Cerebellar cortex (tissue), 1 donor: ENCODE measurements at regions not wholly inside any gene's neighbourhood (a gene's known extent, or its start where the extent isn't known, plus 50 kb on each side); places are given as distances from the start of the nearest gene placed in this dataset.
"Not testable (repeated sequence)": the region's sequence is repeated elsewhere in the genome, so short reads cannot be mapped to it uniquely, and the experiment has no call there.

Source experiments
- DNase-seq: peaks from one replicate; pipeline ENCODE4 v3.0.0-alpha.2; 2015; ENCODE audit warnings: low spot score

DNA sequence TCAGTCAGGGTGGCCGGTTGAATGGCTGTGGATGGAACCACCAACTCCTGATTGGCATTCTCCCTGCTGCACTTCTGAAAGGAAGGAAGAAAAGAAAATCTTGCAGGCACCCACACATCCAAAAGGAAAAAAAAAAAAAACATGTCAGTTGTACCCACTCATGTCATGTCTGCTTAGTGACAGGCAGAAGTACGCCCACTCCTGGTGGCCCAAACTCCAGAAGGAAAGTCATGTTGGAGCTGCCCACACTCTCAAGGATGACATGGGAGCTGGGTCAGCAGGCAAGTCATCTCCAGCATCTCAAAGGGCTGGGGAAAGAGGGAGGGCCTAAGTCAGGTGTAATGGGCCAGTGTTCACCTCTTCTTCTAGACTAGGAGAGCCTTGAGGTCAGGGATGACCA lies 1079.1 kb downstream of the BCL11B start:
- DNase-seq: no peak

DNA sequence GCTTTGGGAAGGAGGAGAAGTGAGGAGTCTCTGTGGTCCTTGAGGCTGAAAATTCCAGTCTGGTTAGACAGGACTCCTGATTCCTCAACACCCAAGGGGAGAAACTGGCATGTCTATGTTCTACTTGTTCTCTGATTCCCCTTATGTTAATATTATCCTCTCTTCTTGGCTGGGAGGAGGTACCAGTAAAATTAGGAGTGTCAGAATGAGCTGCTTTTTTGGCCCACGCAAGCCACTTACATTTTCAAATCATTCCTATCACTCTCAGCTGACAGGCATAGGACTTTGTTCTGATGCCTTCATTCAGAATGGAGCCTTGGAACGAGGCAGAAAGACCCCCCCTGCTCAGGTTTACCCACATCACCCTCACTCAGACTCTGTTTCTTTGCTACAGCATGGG lies 1077.2 kb downstream of the BCL11B start:
- no peak for DNase-seq

DNA sequence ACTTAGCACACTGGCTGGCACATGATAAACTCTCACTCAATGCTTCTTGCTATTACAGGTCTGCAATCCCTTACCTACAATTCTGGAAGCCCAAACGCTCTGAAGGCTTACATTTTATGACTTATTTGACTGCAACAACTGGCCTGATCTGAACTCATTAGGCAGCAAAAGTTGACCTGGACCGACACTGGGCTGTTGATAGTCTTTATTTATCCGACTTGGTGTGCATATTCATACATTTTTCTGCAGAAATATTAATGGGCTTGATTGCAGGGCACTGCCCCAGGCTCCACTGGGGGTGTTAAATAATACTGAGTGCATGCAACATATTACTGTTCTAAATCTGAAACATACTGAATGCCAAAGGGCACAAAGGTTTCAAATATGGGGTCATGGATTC lies 1076.7 kb downstream of the BCL11B start:
- no peak for DNase-seq

DNA sequence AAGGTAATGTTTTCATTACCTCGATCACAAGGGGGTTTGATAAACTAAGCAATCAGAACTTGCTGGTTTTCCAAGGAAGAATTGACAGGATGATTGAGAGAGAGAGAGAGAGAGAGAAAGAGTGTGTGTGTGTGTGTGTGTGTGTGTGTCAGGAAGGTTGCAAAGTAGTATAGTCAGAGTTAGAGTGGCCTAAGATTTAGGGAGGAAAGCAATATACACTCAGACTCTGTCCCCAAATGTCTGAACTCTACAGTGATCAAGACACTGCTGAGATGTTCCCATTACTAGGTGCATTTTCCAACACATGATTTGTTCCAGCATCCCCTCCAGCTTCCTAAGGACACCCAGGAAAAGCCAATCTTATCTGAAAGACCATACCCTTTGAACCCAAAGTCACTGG lies 1074.1 kb downstream of the BCL11B start:
- no peak for DNase-seq

DNA sequence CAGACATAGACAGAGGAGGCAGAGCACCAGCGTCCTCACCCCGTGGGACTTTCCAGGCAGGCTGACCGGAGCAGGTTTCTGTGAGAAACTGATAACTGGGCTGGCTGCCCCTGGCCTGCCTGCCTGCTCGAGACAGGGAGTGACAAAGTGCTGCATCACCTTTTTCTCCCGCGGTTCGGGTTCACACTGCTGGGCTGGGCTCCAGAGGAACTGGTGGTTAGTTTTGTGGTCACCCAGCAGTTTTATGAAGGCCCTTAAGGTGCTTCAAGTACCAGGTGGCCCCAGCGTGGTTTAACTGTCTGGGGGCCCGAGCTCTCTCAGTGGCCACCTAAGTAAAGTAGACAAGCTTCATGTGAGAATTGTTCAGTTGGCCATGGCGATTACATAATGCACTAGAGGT lies 1073.6 kb downstream of the BCL11B start:
- no peak for DNase-seq

DNA sequence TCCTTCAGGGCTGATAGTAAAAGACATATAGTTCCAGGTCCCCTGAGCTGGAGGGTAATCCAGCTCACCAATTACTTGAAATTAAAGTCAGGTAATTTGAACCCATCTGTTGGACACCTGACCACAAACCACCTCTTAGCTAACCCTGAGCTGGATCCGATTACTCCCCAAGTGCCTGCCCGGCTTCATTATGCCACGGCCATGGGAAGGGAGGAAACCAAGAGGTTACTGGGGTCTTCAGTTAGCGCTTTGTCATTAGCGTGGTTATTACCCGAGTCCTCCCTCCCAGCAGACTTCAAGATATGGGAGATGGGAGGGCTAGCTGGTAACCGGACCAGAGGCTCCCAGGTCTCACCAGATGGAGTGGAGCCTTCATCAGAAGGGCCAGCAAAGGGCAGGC lies 1071.4 kb downstream of the BCL11B start:
- no peak for DNase-seq

DNA sequence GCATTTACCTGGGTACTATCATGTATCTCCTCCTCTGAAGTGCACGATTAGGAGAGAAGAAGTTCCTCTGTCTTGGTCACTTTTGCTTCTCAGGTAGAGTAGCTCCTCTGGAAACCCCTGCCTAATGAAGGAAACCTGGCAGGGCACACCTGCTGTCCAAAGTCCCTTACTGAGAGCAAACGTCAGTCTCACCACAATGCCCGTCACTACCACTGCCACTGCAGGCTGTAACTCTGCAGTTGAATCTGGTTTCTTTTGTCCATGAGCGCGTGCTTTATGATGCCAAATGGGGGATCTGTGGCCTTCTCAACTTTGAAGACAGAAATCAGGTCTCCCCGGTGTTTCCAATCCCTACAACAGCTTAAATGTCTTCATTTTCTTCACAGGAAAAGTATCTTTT lies 1068.6 kb downstream of the BCL11B start:
- no peak for DNase-seq

DNA sequence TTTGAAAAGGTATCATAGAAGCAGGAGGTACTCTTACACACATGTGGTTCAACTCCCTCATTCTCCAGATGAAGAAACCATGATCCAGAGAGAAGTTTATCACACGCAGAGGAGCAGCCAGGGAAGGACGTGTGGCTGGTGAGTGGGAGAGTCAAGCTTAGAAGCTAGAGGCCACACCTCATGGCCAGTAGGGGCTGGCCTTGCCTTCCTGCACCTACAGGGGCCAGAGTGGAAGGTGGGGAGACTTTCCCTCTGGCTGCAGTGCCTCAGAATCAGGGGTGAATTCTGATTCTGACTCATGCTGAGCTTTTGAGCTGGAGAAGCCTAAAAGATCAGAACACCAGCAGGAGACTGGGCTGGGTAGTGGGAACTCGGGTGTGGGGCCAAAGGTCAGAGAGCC lies 1067.9 kb downstream of the BCL11B start:
- DNase-seq: no peak

DNA sequence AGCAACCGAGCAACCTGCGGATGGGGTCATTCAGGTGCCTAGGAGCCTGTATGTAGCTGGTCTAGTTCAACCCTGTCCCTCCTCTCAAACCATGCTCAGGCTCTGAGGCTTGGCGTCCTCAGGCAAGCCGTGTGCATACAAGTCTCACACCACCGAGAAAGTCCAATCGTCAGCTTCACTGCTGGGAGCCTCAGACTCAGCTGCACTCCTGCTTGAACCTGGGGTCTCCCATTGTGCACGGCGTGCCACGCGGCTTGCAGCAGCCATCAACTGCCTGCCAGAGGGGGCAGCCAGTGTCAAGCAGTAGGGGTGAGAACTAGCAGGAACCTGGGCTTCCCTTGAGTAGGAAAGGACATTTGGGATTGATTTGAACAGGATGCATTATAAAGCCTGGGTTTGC lies 1064.6 kb downstream of the BCL11B start:
- no peak for DNase-seq

DNA sequence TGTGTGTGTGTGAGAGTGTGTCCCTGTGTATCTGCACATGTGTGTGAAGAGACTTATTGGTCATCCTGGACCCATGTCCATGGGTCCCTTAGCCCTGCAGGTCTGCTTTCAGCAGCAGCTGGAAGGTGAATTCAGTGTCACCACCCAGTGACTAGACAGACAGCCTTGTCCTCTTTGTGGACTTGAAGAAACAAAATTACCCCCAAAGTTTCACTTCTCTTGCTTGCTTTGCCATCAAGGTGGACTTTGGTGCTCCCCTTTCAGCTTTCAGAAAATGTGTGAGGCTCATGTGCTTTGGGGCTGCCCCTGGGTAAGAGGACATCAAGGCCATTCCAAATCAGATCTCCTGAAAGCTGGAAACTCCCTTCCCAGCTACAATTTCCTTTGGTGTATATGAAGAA lies 1063.8 kb downstream of the BCL11B start:
- no peak for DNase-seq

DNA sequence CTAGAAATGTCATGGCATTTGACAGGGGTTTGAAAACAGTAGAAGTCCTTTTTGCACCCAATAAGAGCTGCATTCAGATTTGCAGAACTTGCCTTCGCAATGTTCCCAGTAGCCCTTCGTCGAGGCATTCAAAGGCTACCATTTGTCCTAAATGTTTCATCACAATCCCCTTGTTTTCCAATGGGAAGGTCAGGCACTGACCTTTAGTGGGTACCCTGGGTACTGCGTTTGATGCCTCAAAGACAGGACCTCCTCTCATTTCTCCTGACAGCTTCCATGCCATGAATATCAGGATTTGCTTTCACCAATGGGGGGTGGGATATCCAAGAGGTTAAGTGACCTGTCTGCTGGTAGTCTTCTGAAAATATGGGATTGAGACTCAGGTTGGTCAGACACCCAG lies 1063.1 kb downstream of the BCL11B start:
- DNase-seq: no peak

DNA sequence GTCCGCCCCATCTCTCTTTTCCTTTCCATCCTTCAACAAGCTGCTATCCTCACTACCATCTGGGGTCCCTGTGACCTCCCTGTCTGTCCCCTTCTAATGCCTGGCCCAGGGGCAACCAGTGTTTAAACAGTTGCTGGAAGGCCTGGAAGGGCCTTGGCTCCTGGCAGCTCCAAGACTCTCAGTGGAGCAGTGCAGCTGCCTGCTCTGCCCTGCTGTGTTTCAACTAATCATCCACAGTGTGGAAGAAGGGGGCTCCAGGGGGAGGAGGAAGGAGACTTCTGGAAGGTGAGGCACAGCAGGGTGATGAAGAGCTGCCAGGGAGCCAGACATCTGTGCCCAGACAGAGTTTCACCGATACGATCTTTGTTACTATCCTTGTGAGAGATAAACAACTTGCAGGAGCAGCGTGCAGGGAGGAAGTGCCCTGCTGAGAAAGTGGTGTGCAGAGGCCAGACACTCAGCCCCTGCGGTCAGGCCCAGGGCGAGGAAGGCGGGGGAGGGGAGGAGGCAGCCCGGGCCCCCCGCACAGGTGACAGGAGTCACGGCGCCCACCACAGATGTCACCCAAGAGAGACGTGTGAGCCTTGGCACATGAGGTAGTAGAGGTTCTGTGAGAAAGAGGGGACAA lies 1061.8 kb downstream of the BCL11B start:
- DNase-seq: no peak

DNA sequence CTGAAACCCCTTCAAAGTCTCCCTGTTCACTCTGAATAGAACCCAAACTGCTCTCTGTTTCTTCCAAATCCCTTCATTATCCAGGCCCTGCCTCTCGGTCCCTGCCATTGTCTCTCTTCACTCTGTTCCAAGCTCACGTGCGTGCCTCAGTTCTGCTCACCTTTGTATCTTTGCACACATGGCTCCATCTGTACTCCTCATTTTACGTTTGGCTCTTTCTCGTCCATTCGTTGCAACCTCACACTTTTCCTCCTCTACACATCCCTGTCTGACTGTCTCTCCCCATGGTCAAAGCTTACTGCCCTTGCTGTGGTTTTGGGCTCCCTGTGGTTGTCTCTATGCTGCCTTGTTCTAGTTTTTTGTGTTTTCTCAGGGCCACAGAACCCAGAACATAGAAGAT lies 1054.5 kb downstream of the BCL11B start:
- no peak for DNase-seq

DNA sequence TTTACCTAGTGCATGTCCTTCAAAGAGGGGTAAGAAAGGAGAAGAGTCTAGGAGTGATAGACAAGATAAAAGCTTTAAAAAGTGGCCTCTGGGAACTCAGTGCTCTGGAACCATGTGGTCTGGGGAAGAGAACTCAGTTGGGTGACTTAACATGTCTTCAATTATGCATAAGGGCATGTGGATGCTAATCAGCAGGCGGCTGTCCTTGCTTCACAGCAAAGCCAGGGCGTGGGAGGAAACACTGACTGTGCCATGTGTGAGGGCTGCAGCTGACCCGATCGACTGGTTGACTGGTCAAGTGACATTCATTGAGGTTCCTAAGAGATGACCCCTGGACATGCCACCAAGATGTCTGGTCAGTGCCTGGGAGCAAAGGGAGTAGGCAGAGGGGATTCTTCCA lies 1053.8 kb downstream of the BCL11B start:
- DNase-seq: no peak

DNA sequence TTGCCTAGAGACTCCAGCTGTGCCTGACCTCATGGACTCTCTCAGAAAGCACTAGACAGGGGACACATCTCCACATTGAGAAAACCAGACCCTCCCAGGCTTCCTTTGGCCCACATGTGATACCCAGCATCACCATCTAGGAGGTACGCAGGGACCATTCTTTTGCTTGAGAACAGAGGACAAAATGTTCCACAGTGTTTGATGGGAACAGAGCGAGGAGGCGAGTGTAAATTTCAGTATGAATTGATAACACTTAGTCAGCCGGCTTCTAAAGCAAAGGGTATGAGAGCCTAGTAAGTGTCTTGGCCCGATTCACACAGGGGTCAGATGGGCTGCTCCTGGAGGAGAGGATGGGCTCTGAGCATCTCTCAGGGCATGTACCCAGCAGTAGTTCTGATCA lies 1052.4 kb downstream of the BCL11B start:
- no peak for DNase-seq

DNA sequence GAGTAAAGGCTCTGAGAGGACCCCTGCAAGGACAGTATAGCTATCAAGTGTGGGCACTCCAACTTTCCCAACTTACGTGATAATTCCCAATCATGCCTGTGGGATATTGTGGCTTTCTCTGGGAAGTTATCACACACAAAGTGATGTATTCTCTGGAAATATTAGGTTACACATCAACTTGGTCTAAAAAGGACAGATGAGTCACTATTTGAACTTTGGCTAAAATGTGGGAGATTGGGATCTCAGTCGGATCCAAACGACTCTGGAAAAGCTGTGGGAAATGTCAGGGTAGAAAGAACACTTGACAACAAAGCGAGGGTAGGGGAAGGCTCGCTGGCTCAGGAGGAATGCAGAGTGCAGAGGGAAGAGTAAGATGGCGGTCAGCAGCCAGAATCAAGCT lies 1048.9 kb downstream of the BCL11B start:
- no peak for DNase-seq

DNA sequence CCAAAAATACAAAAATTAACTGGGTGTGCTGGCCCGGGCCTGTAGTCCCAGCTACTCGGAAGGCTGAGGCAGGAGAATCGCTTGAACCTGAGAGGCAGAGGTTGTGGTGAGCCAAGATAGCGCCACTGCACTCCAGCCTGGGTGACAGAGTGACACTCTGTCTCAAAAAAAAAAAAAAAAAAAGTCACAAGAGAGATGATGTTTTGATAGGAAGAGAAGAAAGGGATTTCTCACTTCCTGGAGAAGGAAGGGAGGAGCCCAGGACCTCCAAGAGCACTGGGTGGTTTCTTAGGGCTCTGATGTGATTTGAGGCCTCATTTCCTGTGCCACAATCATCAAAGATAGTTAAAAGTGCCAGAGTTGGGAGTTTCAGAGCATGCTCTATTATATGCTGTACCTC lies 1048.3 kb downstream of the BCL11B start:
- DNase-seq: not testable (repeated sequence)

DNA sequence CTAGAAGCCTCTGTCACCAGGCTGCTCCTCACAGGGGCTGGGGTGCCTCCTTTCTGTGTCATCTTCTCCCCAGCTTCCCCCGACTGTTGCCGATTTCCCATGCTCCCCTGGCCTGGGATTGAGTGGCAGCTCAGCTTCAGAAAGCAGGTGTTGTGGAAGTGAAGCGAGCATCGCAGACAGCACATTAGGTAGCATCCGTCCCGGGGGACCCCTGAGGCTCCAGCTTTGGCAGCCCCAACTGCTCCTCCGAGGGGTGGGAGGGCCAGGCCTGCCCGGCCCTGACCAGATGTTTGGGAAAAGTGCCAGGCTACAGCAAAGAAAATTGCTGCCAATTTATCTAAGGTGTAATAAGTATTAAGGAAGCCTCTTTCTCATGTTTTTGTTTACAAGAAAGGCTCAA lies 1045.6 kb downstream of the BCL11B start:
- DNase-seq: no peak

DNA sequence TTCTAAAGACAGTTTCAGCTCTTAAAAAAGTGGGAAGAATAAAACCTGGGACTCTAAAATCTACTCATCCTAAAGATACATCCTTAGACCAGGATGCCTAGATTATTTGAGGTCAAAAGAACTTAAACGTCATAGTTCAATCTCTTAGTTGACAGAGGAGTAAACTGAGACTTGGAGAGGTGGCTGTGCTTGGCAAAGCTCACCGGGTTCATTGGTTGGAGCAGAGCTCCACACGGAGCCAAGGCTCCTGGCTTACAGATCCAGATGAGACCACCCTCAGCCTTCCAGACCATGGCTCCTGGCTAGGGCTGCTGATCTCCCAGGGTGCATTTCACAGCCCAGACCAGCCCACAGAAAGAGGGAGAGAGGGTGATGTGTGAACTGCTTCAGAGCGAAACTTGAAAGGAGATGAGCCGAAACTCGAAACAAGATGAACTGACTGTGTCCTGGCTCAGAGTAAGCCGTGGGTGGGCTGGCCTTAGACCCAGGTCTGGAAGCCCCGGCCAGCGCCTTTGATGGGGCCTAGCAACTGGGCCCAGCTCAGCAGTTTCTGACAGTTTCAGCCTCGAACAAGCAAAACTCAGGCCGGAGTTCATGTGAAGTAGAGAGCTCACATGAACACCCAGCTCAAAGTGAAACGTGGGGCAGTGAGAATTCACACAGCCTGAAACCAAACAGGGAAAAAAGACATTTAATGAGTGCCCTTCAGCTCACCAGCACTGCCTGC lies 1044.8 kb downstream of the BCL11B start:
- no peak for DNase-seq

DNA sequence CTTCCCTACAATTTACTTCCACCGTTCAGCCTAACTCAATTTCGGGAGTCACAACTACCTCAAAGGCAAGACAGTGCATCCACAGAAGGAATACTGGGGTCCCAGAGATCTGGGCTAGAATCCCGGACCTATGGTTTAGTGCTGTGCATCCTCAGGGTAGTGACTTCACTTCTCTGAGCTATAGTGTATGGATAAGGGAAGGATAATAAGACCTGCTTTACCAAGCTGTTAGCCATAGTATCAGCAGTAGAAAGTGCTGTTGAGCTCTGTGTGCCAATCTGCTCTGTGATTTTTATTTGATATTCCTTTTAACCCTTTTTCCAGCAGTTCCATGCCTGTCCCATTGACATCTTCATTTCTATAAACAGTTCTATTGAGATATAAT lies 1044.3 kb downstream of the BCL11B start:
- DNase-seq: no peak

DNA sequence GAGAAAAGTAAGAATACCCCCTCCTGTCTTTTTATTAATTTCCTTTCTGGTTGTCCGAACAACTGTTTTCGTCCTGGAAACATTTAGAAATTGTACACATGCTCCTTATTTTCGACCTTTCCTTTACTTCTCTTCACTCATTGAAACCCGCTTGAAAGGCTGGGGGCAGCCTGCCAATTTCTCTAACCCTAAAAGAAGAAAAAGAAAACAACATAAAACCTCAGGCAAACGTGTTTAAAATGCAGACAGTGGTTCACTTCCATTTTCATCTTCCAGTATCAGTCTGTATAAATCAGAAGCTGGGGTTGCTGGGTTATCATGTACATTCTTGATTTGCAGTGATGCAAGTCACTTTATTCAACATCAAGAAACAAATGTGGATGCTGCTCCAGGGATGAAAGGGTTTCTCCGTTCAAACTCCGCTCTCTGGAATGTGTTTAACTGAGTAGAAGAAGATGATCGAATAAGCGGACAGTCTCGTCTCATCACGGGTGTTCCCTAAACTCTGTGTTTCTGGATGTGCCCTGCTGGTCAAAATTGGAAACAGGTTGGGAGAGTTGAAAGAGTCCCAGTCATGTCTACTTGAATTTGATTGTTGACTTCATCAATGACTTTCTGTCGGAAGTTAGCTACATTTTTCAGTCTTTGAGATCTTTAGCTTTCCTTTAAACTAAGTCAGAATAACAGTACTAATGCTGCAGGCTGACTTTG lies 1042.2 kb downstream of the BCL11B start:
- no peak for DNase-seq

DNA sequence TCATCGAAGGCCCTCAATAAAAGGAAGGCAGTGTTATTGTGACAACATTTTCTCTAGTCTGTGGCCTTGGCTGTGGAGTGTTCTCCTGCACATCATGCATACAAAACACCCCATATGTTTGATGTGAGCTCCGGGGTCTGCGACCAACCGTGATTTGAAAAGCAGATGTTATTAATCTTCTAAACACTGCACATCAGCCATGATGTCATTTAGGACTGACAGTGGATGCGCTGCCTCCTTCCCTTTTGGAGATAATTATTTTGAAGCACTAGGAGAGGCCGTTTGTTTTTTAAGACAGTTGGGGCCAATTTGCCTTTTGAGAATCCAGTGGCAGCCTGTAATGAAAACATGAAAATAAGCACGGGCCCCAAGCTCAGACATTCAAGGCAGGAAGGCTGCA lies 1041.6 kb downstream of the BCL11B start:
- no peak for DNase-seq

DNA sequence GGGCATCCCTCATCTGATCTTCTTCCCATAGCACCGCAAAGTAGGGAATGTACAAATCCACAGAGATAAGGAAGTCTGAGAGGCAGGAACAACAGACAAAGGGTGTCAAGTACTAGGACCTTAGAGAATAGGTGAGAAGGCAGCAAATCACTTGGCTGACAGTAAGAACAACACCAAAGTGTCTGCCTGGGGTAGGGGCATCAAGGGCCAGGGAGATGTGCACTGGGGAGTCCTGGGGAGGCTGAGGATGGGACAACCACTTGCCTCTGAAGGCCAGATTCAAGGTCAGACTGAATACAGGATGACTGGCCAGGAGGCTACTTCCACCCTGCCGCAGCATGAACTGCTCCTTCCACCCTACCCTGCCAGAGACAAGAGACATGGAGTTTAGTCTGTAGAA lies 1040.8 kb downstream of the BCL11B start:
- DNase-seq: no peak

DNA sequence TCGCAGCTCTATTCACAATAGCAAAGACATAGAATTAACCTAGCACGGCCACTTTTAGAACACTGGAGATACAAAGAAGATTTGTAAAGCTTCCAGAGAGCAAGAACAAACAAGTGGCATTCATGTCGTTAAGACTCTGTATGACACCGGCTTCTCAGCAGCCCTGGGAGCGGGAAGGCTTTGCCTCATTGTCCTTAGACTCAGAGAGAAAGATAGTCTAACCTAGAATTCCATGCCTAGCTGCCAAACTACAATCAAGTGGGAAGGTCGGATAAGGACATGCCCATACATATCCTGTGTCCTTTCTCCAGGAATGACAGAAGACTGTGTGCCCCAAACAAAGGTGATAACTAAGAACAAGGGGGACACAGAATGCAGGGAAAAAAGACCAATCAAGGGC lies 1038.3 kb downstream of the BCL11B start:
- no peak for DNase-seq
